Activated B cell treated with CpG ODN at 0.5 μM for 24 hours (primary cell): ENCODE measurements at regions not wholly inside any gene's neighbourhood (a gene's known extent, or its start where the extent isn't known, plus 50 kb on each side); places are given as distances from the start of the nearest gene placed in this dataset.

Source experiments
- ATAC-seq: fragments of 200-7000 bp; cut with Tn5 transposase; one replicate; pipeline ENCODE4 v1.10.0; 2021; ENCODE audit warnings: low read depth, mild to moderate bottlenecking, moderate library complexity
- CTCF ChIA-PET: fragments of 350-600 bp; sonication (Branson Sonifier 250); formaldehyde crosslinking; loops from one replicate; lab custom pipeline; 2021; ENCODE audit warnings: antibody characterized with exemption; lab: Charles Lee
- POLR2A ChIA-PET: fragments of 350-600 bp; sonication (Branson Sonifier 250); formaldehyde crosslinking; loops from one replicate; lab custom pipeline; 2021; ENCODE audit warnings: antibody characterized with exemption; lab: Charles Lee
- DNase-seq: peaks from one replicate; pipeline ENCODE4 v3.0.0; 2022
- H3K27ac Mint-ChIP-seq: one replicate; pipeline ENCODE4 v1.8.0; 2020; ENCODE audit warnings: mixed read lengths
- H3K27me3 Mint-ChIP-seq: one replicate; pipeline ENCODE4 v1.8.0; 2021; ENCODE audit warnings: mixed read lengths
- H3K36me3 Mint-ChIP-seq: one replicate; pipeline ENCODE4 v1.8.0; 2021; ENCODE audit warnings: low read depth, mixed read lengths
- H3K4me1 Mint-ChIP-seq: one replicate; pipeline ENCODE4 v1.8.0; 2021; ENCODE audit warnings: mixed read lengths
- H3K4me3 Mint-ChIP-seq: one replicate; pipeline ENCODE4 v1.8.0; 2020; ENCODE audit warnings: mild to moderate bottlenecking, mixed read lengths
- H3K9me3 Mint-ChIP-seq: one replicate; pipeline ENCODE4 v1.8.0; 2020; ENCODE audit warnings: mixed read lengths
- CTCF ChIP-seq: fragments of 200-600 bp; IDR thresholded peaks from one replicate; pipeline ENCODE4 v1.8.0; 2022; ENCODE audit warnings: antibody characterized with exemption, mild to moderate bottlenecking
- intact Hi-C: fragments of 100-400 bp; cut with micrococcal nuclease; formaldehyde crosslinking; loops from one replicate; pipeline ENCODE4 v1.15.1; 2024

DNA sequence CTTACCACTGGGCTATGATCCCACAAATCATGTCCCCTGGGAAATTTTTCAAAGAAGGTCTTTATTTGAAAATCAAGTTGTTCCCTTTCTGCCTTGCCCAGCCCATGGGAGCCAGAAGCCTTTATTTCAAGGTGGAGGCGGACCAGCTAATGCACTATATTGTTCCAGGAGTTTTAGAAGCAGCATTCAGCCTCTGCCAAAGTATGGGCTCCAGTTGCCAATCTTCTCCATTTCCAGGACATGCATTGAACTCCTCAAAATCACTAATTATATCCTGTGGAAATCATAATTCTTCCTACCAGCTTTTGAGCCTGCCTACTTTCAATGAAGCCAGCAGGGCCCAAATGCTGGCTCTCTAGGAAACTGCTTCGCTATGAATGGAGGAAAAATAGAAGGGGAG is 195.8 kb downstream of the RAD51AP2 start:
- ChIA-PET POLR2A (no interaction called here), CTCF (interaction anchor here (1.3 kb wide), 1 partner anchor 13 kb away, joined by 4 read pairs; no protein-coding TSS in a partner anchor)
- Mint-ChIP-seq H3K27ac (no peak overlapping the region), H3K9me3 (no peaks in the 10 kb centered on the region), H3K36me3 (no peaks in the 10 kb centered on the region), H3K4me1 (no peaks in the 10 kb centered on the region), H3K4me3 (no peak overlapping the region), H3K27me3 (peaks cover 2% of the 10 kb centered on the region)
- no peak for TF ChIP-seq CTCF
- intact Hi-C loops: no loop called here
- no peak for DNase-seq
- ATAC-seq: no peak

GRCh38 chr2:17319090-17319489 is 199.2 kb downstream of the RAD51AP2 start:
- Mint-ChIP-seq H3K36me3 (no peaks in the 10 kb centered on the region), H3K4me3 (no peak overlapping the region), H3K27me3 (peaks cover 3% of the 10 kb centered on the region), H3K27ac (no peak overlapping the region), H3K9me3 (no peaks in the 10 kb centered on the region), H3K4me1 (no peaks in the 10 kb centered on the region)
- POLR2A ChIA-PET: no interaction called here
- DNase-seq: no peak
- no peak for TF ChIP-seq CTCF
- CTCF ChIA-PET: no interaction called here
- intact Hi-C loops: no loop called here
- ATAC-seq: no peak

GRCh38 chr2:17318013-17318412 is 200.2 kb downstream of the RAD51AP2 start:
- peaks cover 3% of the 10 kb centered on the region for H3K27me3 Mint-ChIP-seq
- no peaks in the 10 kb centered on the region for H3K4me1 Mint-ChIP-seq
- no peak for DNase-seq
- H3K36me3 Mint-ChIP-seq: no peaks in the 10 kb centered on the region
- intact Hi-C loops: no loop called here
- no peaks in the 10 kb centered on the region for H3K9me3 Mint-ChIP-seq
- ChIA-PET POLR2A (no interaction called here), CTCF (no interaction called here)
- ATAC-seq: no peak
- TF ChIP-seq CTCF: no peak
- H3K4me3 Mint-ChIP-seq: no peak overlapping the region
- no peak overlapping the region for H3K27ac Mint-ChIP-seq

GRCh38 chr2:17317439-17317976 is 200.7 kb downstream of the RAD51AP2 start:
- Mint-ChIP-seq H3K4me3 (no peak overlapping the region), H3K27ac (no peak overlapping the region), H3K9me3 (no peaks in the 10 kb centered on the region), H3K4me1 (no peaks in the 10 kb centered on the region), H3K36me3 (no peaks in the 10 kb centered on the region), H3K27me3 (peaks cover 4% of the 10 kb centered on the region)
- CTCF ChIA-PET: no interaction called here
- ATAC-seq (no peak), DNase-seq (no peak)
- intact Hi-C loops: no loop called here
- POLR2A ChIA-PET: no interaction called here
- no peak for TF ChIP-seq CTCF

DNA sequence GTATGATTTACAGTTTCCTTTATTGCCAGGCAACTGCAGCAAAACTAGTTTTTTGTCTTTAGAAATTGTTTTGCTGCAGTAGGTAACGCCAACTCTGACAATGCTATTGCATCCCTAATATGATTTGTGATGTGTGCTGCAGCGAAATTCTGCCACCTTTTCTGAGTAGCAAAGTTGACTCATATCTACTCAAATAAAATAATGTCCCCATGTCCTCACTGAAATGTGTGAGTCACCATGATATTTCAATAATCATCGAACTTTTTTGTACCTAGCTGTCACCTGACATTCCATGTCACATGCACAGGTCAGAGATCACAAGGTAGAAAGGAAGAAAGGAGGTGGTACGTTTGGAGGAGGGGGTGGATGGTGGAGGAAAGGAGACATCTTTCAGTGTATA is 205.0 kb downstream of the RAD51AP2 start:
- Mint-ChIP-seq H3K27ac (no peak overlapping the region), H3K4me1 (peaks cover 2% of the 10 kb centered on the region), H3K9me3 (no peaks in the 10 kb centered on the region), H3K4me3 (no peak overlapping the region), H3K27me3 (peaks cover 10% of the 10 kb centered on the region), H3K36me3 (no peaks in the 10 kb centered on the region)
- DNase-seq: no peak
- intact Hi-C loops: no loop called here
- ATAC-seq: no peak
- CTCF ChIA-PET: no interaction called here
- TF ChIP-seq CTCF: no peak
- POLR2A ChIA-PET: no interaction called here
